IMR-90 (cell line): ENCODE measurements at regions not wholly inside any gene's neighbourhood (a gene's known extent, or its start where the extent isn't known, plus 50 kb on each side); places are given as distances from the start of the nearest gene placed in this dataset.

Experiments
- ATAC-seq: fragments of 200-7000 bp; cut with Tn5 transposase; 2 replicates; pipeline ENCODE4 v1.9.1; 2020; ENCODE audit warnings: low read depth, mild to moderate bottlenecking, moderate library complexity
- BruUV-seq: library from RNA; stranded (reverse); fragments of 400-500 nt; replicated peaks from 2 replicates; lab custom pipeline; 2021; lab: Mats Ljungman, UMichigan
- CTCF ChIA-PET: fragments of 300-600 bp; formaldehyde crosslinking; extraction: SDS; loops from one replicate; lab custom pipeline; 2021; ENCODE audit warnings: antibody characterized with exemption; lab: Yijun Ruan, JAX
- POLR2A ChIA-PET: fragments of 300-600 bp; sonication (Branson Sonifier 250); formaldehyde crosslinking; loops from one replicate; lab custom pipeline; 2022; ENCODE audit warnings: antibody characterized with exemption; ENCODE audit not compliant: unreplicated experiment; lab: Charles Lee
- DNase-seq: peaks from one replicate; pipeline ENCODE4 v3.0.0; 2013
- H2AFZ ChIP-seq: replicated peaks from 2 replicates; pipeline ENCODE3; 2013; ENCODE audit warnings: low read length, mild to moderate bottlenecking; ENCODE audit not compliant: poor library complexity
- H2AK5ac ChIP-seq: 2 replicates; pipeline ENCODE4 v1.6.1; 2013; ENCODE audit warnings: low read depth, low read length, inconsistent platforms
- H2AK9ac ChIP-seq: replicated peaks from 2 replicates; pipeline ENCODE3; 2013; ENCODE audit warnings: mild to moderate bottlenecking, low read depth, low read length, moderate library complexity; ENCODE audit not compliant: poor library complexity
- H2BK120ac ChIP-seq: 2 replicates; pipeline ENCODE4 v1.6.1; 2013; ENCODE audit warnings: low read depth, low read length, inconsistent platforms
- H2BK15ac ChIP-seq: 3 replicates; pipeline ENCODE4 v1.6.1; 2013; ENCODE audit warnings: low read depth, low read length, inconsistent platforms
- H2BK20ac ChIP-seq: 2 replicates; pipeline ENCODE4 v1.6.1; 2013; ENCODE audit warnings: low read depth, mild to moderate bottlenecking, inconsistent platforms, low read length, moderate library complexity
- H2BK5ac ChIP-seq: 2 replicates; pipeline ENCODE4 v1.6.1; 2013; ENCODE audit warnings: mild to moderate bottlenecking, low read depth, low read length, inconsistent platforms; ENCODE audit not compliant: poor library complexity, severe bottlenecking
- H3K14ac ChIP-seq: replicated peaks from 2 replicates; pipeline ENCODE4 v1.6.1; 2013; ENCODE audit warnings: low read depth, low read length, inconsistent platforms
- H3K18ac ChIP-seq: 2 replicates; pipeline ENCODE4 v1.6.1; 2013; ENCODE audit warnings: low read depth, low read length, control low read depth
- H3K23ac ChIP-seq: 2 replicates; pipeline ENCODE4 v1.6.1; 2013; ENCODE audit warnings: low read depth, low read length, inconsistent platforms
- H3K27ac ChIP-seq: 2 replicates; pipeline ENCODE4 v1.5.1; 2013; ENCODE audit warnings: mild to moderate bottlenecking, control low read depth, low read length; ENCODE audit not compliant: insufficient read depth
- H3K27me3 ChIP-seq: 2 replicates; pipeline ENCODE4 v1.6.1; 2013; ENCODE audit warnings: low read length; ENCODE audit not compliant: control insufficient read depth, insufficient read depth
- H3K36me3 ChIP-seq: 2 replicates; pipeline ENCODE4 v1.6.1; 2013; ENCODE audit warnings: low read length, mixed read lengths; ENCODE audit not compliant: control insufficient read depth, insufficient read depth
- H3K4ac ChIP-seq: 2 replicates; pipeline ENCODE4 v1.6.1; 2013; ENCODE audit warnings: low read depth, low read length, inconsistent platforms
- H3K4me1 ChIP-seq: 2 replicates; pipeline ENCODE4 v1.6.1; 2013; ENCODE audit warnings: low read length, mixed read lengths; ENCODE audit not compliant: control insufficient read depth, insufficient read depth
- H3K4me2 ChIP-seq: 2 replicates; pipeline ENCODE4 v1.6.1; 2013; ENCODE audit warnings: low read depth, mild to moderate bottlenecking, control low read depth, low read length, moderate library complexity
- H3K4me3 ChIP-seq: 2 replicates; pipeline ENCODE4 v1.5.1; 2013; ENCODE audit warnings: low read depth, mild to moderate bottlenecking, control low read depth, low read length, moderate library complexity; ENCODE audit not compliant: insufficient read depth
- H3K56ac ChIP-seq: 2 replicates; pipeline ENCODE4 v1.6.1; 2013; ENCODE audit warnings: low read length, inconsistent platforms; ENCODE audit not compliant: insufficient read depth; ENCODE audit errors: extremely low read depth
- H3K79me1 ChIP-seq, 2 experiments: 2 replicates each; pipeline ENCODE4 v1.6.1; 2013; ENCODE audit warnings: low read length in 2 of 2, inconsistent platforms in 1 of 2, low read depth in 1 of 2
- H3K9ac ChIP-seq: 2 replicates; pipeline ENCODE4 v1.6.1; 2013; ENCODE audit warnings: low read depth, low read length, control low read depth
- H3K9me1 ChIP-seq: 2 replicates; pipeline ENCODE4 v1.6.1; 2013; ENCODE audit warnings: low read length, inconsistent platforms; ENCODE audit not compliant: insufficient read depth
- H3K9me3 ChIP-seq: 2 replicates; pipeline ENCODE4 v1.6.1; 2013; ENCODE audit warnings: low read length; ENCODE audit not compliant: control insufficient read depth, insufficient read depth
- H4K20me1 ChIP-seq: 2 replicates; pipeline ENCODE4 v1.6.1; 2013; ENCODE audit warnings: low read length, inconsistent platforms; ENCODE audit not compliant: insufficient read depth
- H4K5ac ChIP-seq: 2 replicates; pipeline ENCODE4 v1.6.1; 2013; ENCODE audit warnings: mild to moderate bottlenecking, low read depth, low read length, control low read depth
- H4K8ac ChIP-seq, 2 experiments: 2 replicates each; pipeline ENCODE4 v1.6.1; 2013; ENCODE audit warnings: low read depth in 2 of 2, low read length in 2 of 2, control low read depth in 1 of 2, inconsistent platforms in 1 of 2
- H4K91ac ChIP-seq: 2 replicates; pipeline ENCODE4 v1.6.1; 2013; ENCODE audit warnings: low read depth, low read length, inconsistent platforms; ENCODE audit not compliant: insufficient read depth
- MAZ ChIP-seq: IDR thresholded peaks from 2 replicates; pipeline ENCODE4 v1.6.1; 2012; ENCODE audit warnings: low read depth, mild to moderate bottlenecking, low read length, improper control_type of control experiment, moderate library complexity, borderline replicate concordance
- NFE2L2 ChIP-seq: fragments of 150-350 bp; IDR thresholded peaks from 2 replicates; pipeline ENCODE4 v1.6.1; 2016; ENCODE audit warnings: low read depth, mild to moderate bottlenecking, low read length
- POLR2A ChIP-seq: IDR thresholded peaks from 2 replicates; pipeline ENCODE4 v1.6.1; 2012; ENCODE audit warnings: mild to moderate bottlenecking, low read depth, low read length
- SMC3 ChIP-seq: fragments of 150-350 bp; IDR thresholded peaks from 2 replicates; pipeline ENCODE4 v1.6.1; 2016; ENCODE audit warnings: low read depth, mild to moderate bottlenecking, antibody characterized with exemption, low read length, moderate library complexity
- WGBS, 2 experiments: methylation state at CpG; one replicate each; pipeline versions ENCODE4 v1.1.5 to v1.1.7; 2013; ENCODE audit warnings: missing lambda C conversion rate in 2 of 2; ENCODE audit not compliant: insufficient read length in 1 of 2; ENCODE audit errors: extremely low coverage in 2 of 2; 5-methylcytosine and 5-hydroxymethylcytosine counted together
- dilution Hi-C: fragments of 300-500 bp; cut with HindIII; formaldehyde crosslinking; loops from one replicate; pipeline ENCODE4 v1.14.3; 2018; ENCODE audit warnings: low sequenced_read_pairs; ENCODE audit not compliant: unreplicated experiment
- in situ Hi-C: fragments of 300-500 bp; cut with MboI; formaldehyde crosslinking; loops from 3 replicates; pipeline ENCODE4 v1.14.3; 2019; ENCODE audit warnings: low sequenced_read_pairs, inconsistent platforms, mixed read lengths
- intact Hi-C: fragments of 100-400 bp; cut with micrococcal nuclease; formaldehyde crosslinking; loops from 2 replicates; pipeline ENCODE4 v1.10.0; 2022
- TF ChIP-seq, protein P1 (sequence below): conservative IDR thresholded peaks from 2 replicates; pipeline ENCODE4 v1.5.1; 2012; ENCODE audit warnings: mild to moderate bottlenecking, low read depth, low read length, improper control_type of control experiment
- TF ChIP-seq, protein P2 (sequence below): fragments of 150-350 bp; IDR thresholded peaks from 2 replicates; pipeline ENCODE4 v1.6.1; 2016; ENCODE audit warnings: low read depth, mild to moderate bottlenecking, low read length, moderate library complexity, borderline replicate concordance

DNA sequence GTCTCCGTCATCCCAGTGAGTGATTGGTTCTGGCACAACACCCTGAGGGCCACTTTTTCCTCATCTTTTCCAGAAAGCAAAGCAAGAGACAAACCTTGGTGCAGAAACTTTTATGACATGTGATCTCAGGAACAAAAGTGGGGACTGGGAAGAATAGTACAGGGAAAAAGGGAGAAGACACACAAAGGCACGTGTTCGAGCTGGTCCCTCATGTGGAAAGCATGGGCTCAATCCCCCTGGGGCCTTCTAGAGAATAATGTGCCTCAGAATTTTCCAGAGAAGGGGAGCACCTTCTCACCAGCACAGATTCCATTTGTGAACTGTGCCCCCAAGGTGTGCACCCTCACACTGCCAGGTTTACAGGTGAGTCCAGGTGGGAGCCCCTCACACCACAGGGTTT, 312.6 kb downstream of the FBXO15 start:
- Histone ChIP-seq H3K27ac (no peak overlapping the region), H2AFZ (no peak overlapping the region), H2BK5ac (no peak overlapping the region), H3K4me1 (peaks cover 4% of the 10 kb centered on the region; the same call in 1 of the 2 replicates), H2BK15ac (no peak overlapping the region), H3K27me3 (no peaks in the 10 kb centered on the region; the same call in 1 of the 2 replicates), H3K56ac (no peak overlapping the region), H3K9me1 (no peaks in the 10 kb centered on the region; the same call in 1 of the 2 replicates), H3K36me3 (no peaks in the 10 kb centered on the region), H4K20me1 (no peaks in the 10 kb centered on the region), H2AK5ac (no peak overlapping the region), H3K79me1 (no peaks in the 10 kb centered on the region), H3K23ac (no peak overlapping the region), H3K4ac (no peak overlapping the region; the same call in 1 of the 2 replicates), H4K91ac (peak overlapping the region; percentile 17; the same call in 1 of the 2 replicates), H4K8ac (no peak overlapping the region), H2BK120ac (no peak overlapping the region), H4K5ac (no peak overlapping the region), H3K18ac (no peak overlapping the region), H3K9ac (no peak overlapping the region), H3K4me3 (no peak overlapping the region), H3K4me2 (no peak overlapping the region), H3K14ac (no peak overlapping the region), H3K9me3 (no peaks in the 10 kb centered on the region), H2AK9ac (no peak overlapping the region), H2BK20ac (no peak overlapping the region)
- no TSS peak for BruUV-seq
- intact Hi-C loops: no loop called here
- TF ChIP-seq SMC3: no peak
- TF ChIP-seq NFE2L2: no peak
- TF ChIP-seq, protein P1, sequence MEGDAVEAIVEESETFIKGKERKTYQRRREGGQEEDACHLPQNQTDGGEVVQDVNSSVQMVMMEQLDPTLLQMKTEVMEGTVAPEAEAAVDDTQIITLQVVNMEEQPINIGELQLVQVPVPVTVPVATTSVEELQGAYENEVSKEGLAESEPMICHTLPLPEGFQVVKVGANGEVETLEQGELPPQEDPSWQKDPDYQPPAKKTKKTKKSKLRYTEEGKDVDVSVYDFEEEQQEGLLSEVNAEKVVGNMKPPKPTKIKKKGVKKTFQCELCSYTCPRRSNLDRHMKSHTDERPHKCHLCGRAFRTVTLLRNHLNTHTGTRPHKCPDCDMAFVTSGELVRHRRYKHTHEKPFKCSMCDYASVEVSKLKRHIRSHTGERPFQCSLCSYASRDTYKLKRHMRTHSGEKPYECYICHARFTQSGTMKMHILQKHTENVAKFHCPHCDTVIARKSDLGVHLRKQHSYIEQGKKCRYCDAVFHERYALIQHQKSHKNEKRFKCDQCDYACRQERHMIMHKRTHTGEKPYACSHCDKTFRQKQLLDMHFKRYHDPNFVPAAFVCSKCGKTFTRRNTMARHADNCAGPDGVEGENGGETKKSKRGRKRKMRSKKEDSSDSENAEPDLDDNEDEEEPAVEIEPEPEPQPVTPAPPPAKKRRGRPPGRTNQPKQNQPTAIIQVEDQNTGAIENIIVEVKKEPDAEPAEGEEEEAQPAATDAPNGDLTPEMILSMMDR: no peak
- no peak for TF ChIP-seq MAZ
- no peak for TF ChIP-seq POLR2A
- TF ChIP-seq, protein P2, sequence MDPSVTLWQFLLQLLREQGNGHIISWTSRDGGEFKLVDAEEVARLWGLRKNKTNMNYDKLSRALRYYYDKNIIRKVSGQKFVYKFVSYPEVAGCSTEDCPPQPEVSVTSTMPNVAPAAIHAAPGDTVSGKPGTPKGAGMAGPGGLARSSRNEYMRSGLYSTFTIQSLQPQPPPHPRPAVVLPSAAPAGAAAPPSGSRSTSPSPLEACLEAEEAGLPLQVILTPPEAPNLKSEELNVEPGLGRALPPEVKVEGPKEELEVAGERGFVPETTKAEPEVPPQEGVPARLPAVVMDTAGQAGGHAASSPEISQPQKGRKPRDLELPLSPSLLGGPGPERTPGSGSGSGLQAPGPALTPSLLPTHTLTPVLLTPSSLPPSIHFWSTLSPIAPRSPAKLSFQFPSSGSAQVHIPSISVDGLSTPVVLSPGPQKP: no peak
- ATAC-seq: no peak
- no CpG with 5 or more reads among the region's 3 CpGs for WGBS, 2 experiments
- POLR2A ChIA-PET: no interaction called here
- in situ Hi-C loops: loop anchor here (25.0 kb wide), 1 partner anchor 1073 kb away; no protein-coding TSS in a partner anchor
- DNase-seq: no peak
- CTCF ChIA-PET: no interaction called here
- dilution Hi-C loops: no loop called here
